ENCODE measurements at regions not wholly inside any gene's neighbourhood (a gene's known extent, or its start where the extent isn't known, plus 50 kb on each side); places are given as distances from the start of the nearest gene placed in this dataset.

DNA sequence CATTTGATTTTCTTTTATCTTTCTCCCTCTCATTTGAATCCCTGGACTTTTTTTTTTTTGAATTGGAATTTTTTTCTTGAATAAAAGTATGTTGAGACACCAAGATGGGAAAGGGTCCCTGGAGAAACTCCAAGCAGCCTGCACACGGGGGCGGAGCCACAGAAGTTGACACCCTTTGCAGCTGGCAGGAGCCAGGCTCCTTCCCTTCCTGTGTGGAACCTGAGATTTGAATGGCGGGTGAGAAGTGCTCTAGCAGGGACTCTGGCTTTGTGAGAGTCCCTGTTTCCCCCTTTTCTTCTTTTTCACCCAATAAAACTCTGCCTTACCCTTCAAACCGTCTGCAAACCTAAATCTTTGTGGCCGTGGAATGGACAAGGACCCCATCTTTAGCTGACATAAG is 1381.0 kb upstream of the MIR17HG start:
- no peak for DNase-seq (ENCODE audit: low read depth)

DNA sequence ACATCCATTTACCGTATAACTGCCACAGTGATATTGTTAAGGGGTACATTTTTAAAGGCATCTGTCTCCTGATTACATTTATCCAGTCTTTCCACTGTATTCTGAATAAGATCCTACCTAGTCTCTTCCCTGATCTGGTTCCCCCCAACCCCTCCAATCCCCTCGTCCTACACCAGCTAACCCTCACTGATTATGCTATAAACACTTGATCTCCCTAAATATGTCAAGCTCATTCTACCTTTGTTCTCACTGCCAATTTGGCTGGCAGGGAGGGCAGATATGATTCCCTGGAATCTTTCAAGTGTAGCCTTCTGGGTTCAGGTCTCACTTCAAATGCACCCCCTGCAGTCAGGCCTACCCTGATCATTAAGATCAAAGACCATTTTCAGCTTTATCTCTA is 1379.8 kb upstream of the MIR17HG start:
- no peak for DNase-seq (ENCODE audit: low read depth)

DNA sequence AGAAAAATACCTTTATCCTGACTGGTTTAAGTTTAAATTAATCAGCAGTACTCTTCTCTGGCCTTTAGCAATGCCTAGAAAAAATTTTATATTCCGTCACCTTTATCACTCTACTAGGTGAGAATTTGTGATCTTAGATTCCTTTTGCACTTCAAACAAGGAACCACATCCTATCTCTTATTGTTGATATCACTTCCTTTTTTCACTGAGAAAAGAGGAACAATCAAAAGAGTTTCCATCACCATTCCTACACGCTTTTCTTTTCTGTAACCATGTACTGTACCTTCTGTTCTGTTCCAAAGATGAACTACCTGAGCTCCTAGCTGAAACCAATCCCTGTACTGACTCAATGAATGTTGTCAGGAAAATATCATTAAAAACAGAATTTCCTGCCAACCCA is 1379.0 kb upstream of the MIR17HG start:
- no peak for DNase-seq (ENCODE audit: low read depth)

DNA sequence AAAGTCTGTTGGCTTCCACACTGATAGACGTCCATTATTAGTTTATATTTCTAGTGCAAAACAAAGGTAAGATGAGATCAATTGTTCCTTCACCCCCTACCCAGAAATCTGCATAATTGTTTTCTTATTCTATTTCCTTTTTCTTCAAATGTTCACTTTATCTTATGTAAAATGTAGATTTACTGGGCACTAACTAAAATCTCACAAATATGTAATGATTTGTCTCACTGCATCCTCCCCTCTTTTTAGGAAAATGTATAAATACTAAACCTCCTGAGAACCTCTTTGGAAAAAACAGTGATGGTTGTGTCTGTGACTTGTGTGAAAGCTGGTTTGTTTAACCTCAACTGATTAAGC is 1377.2 kb upstream of the MIR17HG start:
- DNase-seq (ENCODE audit: low read depth) = no peak

DNA sequence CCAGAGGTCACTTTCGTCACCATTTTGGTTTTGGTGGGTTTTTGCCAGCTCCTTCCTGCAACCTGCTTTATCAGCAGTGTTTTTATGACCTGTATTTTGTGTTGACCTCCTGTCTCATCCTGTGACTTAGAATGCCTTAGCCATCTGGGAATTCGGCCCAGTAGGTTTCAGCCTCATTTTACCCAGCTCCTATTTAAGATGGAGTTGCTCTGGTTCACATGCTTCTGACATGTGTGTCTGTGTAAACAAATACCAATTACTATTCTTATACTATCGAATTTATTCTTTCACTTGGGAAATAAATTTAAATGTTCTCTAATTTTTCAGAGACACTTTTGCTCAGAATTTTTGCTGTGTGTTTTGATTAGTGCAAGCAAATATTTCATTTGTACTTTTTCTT is 1370.3 kb upstream of the MIR17HG start:
- no peak for DNase-seq (ENCODE audit: low read depth)

DNA sequence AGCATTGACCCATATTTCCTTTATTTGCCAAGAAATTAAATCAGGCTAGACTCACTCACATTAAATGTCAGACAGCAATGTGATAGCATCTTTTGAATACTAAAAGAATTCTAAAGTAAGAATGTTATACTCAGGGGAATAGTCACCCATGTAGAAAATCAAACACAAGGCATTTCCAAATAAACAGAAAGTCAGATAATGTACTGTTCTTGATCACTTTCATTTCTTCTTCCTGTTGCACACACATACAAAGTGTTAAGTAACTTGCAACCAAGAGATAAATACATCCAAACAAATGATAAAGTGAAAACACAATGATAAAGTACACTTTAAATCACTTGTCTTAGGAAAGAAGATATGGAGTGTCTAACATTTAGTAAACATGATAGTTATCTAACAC is 1366.6 kb upstream of the MIR17HG start:
- DNase-seq (ENCODE audit: low read depth) = no peak

DNA sequence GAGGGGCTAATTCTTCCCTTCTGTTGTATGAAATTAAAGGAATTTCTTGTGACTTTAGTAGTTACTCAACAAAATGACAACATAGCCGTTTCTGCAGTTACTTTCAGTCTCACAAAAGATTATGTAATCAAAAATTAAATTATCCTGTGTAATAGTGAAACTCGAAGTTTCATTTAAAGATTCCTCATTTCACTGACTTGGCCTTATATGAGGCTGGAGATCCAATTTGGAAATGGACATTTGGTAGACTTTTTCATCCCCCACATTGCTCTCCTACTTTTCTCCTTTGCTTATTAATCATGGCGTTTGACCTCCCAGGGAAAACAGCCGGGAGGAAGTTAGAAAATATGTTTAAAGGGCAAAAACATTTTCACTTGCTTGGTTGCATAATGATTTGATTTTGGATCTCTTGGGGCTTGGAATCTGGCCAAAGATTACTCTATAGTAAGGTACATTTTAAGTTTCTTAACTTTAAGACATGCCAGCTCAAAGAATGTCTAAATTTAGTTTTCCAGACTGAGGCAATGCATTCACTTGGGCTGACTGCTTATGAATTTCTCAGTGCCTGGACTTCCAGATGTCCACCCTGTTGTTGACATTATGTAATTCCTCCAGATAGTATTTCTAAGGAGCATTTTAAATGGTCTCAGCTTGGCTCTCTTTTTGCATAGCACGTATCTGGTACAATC is 1364.9 kb upstream of the MIR17HG start:
- no peak for DNase-seq (ENCODE audit: low read depth)

DNA sequence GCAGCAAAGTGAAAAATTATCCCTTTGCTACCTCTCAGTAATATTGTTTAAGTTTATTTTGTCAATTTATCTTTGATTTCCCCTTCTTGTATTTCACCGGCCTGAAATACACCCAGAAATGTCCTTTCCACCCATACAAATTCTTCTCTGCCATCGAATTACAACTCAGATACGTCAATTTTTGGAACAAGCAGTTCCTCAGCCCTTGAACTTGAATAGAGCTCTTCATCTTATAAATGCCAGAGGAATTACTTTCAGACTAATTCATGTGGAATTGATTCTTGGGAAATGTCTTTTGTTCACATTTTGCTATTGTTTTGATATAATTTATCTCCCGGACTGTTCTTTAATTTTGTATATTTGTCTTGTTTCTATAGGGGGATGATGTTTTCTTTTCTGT is 1359.3 kb upstream of the MIR17HG start:
- DNase-seq (ENCODE audit: low read depth) = no peak

DNA sequence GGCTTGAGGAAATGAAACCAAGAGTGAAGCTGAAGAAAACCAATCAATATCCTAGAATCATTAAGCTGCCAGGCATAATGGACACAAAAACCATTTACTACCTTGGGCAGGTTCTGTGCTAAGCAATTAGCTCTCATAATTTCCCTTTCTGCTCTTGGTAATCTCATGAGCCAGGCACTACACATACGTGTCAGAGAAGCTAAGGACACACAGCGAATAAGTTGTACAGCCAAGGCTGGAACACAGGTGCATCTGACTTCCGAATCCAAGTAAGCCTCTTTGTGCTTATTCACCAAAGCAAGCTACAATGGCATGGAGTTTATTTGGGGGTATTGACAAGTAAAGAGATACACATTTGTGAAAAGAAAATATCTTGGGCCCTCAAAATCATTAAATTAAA is 1343.9 kb upstream of the MIR17HG start:
- DNase-seq (ENCODE audit: low read depth) = no peak

DNA sequence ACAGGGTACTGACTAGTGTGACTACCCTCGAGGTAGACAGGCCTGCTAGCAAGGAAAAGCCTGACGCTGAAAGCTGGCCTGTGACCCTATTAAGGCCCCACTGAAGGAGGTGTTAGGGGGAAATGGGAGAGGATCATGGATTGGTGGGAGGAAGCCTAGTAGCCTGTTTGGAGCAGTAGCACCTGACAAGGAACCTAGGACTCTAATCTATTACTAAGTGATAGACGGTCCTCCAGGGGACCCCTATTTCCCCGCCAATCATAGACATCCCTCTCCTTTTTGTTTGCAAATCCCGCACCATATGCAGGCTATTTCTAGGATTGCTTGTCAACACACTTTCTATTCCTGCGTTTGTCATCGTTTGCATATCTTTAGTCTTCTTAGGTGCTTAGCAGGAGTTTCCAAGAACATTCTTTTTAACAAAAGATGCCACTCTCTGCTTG is 1338.8 kb upstream of the MIR17HG start:
- DNase-seq (ENCODE audit: low read depth) = no peak

DNA sequence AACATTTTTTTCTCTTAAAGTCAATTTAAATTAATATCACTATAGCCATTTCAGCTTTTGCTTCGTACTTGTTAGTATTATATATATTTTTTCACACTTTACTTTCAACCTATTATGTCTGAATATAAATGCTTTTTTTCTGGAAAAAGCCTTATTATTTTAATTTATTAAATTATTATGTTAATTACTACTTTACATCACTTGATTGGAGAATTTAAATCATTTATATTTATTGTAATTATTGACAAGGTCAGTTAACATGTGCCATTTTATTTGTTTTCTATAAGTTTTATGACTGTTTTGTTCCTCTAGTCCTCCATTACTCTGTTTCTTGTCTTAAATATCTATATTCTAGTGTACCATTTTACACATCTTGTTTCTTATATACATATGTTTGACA is 1333.4 kb upstream of the MIR17HG start:
- no peak for DNase-seq (ENCODE audit: low read depth)

DNA sequence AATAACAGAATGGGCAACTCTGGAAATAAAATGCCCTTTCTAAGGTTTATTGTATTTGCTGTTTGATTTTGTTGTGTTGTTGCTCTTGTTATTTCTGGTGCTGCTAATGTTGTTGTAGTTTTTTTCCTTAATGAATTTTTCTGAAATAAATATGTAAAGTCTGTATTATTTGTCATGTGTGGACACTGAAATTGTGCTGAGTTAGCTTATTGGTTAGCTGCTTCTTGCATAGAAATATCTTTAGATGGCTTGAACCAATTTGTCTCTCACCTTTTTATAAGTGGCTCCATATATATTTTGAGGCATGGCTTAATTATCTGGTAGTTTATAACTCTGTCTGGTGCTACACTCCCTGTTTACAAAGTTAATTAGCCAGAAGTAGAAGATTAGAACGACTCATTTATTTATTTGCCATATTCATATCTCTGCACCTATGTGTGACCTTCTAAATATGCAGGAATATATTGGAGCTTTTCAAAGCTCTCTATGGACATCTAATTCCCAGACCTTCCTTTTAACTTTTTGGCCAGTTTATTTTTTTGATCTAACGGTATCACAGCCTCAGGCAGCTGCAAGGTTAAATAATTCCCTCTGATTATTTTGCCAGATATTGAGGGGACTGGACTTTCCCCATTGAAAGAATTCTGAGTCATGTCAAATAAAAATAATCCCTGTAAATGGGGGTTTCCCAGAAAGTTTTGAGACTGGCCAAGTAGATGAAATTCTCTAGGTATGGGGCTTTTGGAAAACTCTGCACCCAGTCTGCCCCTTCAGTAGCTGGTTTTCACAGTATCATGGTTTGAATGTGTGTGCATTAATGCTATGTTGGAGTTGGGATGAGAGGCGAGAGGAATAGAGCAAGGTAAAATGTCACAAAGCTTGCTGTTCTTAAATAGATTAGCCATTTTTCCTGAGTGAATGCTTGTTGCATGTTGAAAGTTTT is 1331.7 kb upstream of the MIR17HG start:
- DNase-seq (ENCODE audit: low read depth) = no peak

DNA sequence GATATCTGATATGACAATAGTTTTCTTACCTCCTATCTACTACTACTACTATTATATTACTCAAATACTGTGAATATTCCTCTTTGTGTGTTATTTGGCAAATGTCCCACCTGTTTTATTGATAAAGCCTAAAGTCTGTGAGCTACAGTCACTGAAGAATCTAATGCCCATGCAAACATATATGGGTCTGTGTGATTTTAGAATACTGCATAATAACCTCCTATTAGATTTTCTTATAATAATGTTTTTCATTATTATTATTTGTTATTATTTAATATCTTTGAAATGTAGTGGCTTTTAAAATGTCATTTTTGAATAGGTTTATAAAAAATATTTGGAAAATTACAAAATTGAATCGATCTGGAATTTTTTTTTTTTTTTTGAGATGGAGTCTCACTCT is 1330.8 kb upstream of the MIR17HG start:
- DNase-seq (ENCODE audit: low read depth) = no peak

DNA sequence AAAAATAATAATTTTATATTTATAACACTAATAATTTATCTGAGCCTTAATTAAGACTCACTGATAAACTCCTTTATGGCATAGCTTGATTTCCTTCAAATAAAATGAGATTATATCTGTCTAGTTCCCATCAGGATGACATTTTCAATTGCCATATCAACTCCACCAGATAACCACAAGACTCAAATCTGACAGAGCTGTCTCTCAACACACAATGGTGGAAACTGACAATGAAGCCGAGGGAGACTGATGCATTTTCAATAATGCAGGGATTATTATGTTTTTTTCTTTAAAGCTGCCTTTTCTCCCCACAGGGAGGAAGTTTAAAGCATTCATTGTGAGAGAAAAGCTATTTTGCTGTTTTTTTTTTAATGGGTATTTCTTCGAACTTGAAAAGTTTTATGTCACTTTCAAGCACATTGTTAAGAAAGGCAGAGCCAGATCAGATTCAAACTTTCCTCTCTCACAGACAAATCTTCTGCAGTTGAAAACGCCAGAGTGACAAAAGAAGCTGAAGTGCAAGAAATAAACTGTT is 1326.9 kb upstream of the MIR17HG start:
- no peak for DNase-seq (ENCODE audit: low read depth)

DNA sequence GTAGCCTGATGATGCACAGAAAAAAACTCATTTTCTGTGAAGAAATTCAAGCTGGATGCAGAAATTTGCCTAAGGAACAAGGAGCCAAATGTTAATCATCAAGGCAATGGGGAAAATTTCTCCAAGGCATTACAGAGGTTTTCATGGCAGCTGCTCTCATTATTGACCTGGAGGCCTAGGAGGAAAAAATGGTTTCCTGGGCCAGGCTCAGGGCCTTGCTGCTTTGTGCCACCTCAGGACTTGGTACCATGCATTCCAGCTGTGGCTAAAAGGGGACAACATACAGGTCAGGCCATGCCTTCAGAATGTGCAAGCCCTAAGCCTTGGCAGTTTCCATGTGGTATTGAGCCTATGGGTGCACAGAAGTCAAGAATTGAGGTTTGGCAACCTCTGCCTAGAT is 1320.1 kb upstream of the MIR17HG start:
- no peak for DNase-seq (ENCODE audit: low read depth)

DNA sequence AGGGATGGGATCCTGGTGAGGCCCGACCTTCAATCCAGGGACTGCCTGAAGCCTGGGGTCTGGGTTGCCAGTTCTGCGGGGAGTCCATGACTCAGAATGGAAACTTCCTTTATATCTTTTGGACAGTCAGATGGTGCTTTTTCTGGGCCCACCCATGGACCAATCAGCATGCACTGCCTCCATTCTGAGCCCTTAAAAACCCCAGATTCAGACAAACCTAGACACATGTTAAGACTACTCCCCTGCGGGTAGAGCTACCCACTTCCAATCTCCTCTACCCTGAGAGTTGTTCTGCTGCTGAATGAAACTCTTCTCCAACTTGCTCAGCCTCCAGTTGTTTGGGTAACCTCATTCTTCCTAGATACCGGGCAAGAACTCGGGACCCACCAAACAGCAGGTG is 1315.2 kb upstream of the MIR17HG start:
- DNase-seq (ENCODE audit: low read depth) = no peak

DNA sequence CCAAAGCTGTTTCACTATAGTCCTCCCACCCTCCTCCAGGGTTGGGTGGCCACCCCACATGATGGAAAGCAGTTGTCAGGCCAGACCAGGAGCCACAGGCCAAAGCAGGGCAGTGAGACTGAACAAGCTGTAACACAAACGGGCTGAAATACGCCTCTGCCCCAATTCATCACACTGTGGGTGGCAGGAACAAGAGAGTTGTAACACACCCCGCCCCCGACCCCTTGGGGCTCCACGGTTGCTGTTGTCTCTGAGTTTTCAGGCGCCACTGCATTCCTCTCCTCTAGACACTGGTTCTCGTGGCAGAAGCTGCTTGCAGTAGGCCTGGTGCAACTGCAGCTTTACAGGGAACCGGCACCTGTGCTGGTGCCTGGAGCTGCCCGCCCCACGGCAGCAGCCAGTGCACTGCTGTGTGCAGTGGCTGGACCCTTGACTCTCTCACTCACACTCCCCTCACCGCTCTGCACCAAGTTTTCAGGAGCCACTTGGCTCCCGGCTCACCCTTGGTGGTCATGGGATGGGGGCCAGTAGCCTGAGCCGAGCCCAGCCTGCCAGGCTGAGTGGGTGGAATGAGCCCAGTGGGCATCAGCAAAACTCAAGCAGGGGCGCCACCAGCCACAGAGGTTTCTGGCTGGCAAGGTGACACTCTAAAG is 1314.5 kb upstream of the MIR17HG start:
- no peak for DNase-seq (ENCODE audit: low read depth)

DNA sequence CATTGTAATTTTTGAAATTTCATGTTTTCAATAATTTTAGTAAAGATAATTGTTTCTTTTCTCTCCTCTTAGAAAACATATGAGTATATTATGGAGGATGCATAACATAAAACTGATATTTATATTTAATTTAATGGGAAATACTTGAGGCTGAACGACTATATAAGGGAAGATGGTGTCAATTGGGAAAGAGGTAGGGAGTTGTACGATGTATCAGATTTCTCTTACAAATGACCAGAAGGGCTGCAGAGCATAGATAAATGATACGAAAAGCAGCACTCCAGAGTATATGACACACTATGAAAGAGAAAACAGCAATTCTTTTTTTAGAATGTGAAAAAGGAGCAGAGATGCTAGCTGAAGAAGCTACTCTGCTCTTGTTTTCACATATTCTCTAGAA is 1308.0 kb upstream of the MIR17HG start:
- no peak for DNase-seq (ENCODE audit: low read depth)

DNA sequence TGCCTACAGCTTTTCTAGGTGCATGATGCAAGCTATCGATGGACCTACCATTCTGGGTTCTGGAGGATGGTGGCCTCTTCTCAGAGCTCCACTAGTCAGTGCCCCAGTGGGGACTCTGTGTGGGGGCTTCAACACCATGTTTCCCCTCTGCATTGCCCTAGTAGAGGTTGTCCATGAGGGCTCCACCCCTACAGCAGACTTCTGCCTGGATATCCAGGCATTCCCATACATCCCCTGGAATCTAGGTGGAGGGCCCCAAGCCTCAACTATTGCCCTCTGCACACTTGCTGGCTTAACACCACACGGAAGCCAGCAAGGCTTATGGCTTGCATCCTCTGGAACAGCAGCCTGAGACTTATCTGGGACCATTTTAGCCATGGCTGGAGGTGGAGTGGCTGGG is 1299.9 kb upstream of the MIR17HG start:
- DNase-seq (ENCODE audit: low read depth) = no peak

DNA sequence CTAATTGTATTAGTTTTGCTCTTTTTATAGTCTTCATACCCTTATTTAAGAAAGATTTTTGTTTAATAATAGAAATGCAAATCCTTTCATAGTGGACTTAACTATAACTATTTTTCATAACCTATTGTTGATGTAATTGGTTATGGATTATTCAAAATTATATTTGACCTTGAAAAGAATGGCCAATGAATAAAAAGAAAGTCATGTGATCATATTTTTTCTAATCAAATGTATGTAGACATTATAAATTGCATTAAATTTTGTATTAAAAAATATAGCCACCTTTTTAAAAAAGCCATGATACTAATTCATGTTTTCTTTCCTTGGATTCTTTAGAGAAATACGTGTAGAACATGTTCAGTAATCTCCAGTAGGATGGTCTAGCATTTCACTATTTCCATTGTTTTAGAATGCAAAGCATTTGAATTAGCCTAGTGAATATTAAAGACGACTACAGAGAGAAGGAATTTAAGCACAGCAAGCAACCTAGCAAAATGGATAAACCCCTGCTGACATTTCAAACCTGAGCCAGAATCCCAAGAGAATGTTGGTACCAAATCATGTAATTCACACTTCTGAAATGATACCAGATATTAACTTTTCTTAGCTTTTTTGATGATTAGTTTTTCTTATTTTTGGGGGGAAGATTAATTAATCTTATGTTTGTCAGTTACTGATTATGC is 1297.4 kb upstream of the MIR17HG start:
- no peak for DNase-seq (ENCODE audit: low read depth)

DNA sequence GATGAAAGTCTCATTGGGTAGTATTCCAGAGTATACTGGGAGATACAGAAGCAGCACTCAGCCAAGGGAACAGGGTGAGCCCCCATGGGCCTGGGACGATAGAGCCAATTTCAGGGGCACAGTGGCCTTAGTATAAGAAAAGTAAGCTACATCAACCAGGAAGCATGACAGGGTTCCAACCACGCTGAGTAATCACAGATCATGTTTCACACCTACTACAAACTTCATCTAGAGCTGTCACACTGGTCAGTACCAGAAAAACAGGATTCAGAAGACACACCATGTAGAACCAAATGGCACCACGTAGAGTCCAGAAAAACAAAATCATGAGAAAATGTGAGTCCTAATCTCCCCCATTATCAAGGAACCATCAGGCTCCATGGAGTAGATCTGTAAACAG is 1292.4 kb upstream of the MIR17HG start:
- DNase-seq (ENCODE audit: low read depth) = no peak

DNA sequence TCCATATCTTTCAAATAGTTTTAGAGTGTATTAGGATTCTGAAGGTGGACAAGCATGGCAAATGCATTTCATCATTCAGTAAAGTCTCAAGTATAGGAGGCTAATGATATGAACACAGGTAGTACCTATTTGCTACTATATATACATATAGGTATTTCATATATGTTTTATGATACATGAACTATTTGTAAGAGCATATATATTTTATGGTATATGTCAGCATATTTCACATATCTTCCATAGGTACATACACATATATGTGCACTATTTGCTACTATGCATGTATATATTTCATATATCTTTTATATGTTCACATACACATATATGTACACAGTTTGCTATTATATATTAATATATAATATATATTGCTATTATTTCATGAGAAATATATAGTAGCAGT is 1291.7 kb upstream of the MIR17HG start:
- no peak for DNase-seq (ENCODE audit: low read depth)

Measured in RPMI7951 (cell line).